ENCODE measurements at regions not wholly inside any gene's neighbourhood (a gene's known extent, or its start where the extent isn't known, plus 50 kb on each side); places are given as distances from the start of the nearest gene placed in this dataset.

- CTCF ChIA-PET, result no interaction called here
- BruUV-seq (replicated peaks), result no TSS peak
- peaks cover 2% of the 10 kb centered on the region for H3K9me3 Mint-ChIP-seq (ENCODE audit: low read depth, unreplicated experiment)
- H3K27me3 Mint-ChIP-seq (ENCODE audit: unreplicated experiment), result no peaks in the 10 kb centered on the region
- intact Hi-C loops (cut with micrococcal nuclease; ENCODE audit: unreplicated experiment), result no loop called here
- no peak for DNase-seq
- H3K36me3 Mint-ChIP-seq (ENCODE audit: insufficient read depth, unreplicated experiment), result no peaks in the 10 kb centered on the region
- no peak overlapping the region for H3K27ac Mint-ChIP-seq (ENCODE audit: unreplicated experiment)
- TF ChIP-seq, protein P1, sequence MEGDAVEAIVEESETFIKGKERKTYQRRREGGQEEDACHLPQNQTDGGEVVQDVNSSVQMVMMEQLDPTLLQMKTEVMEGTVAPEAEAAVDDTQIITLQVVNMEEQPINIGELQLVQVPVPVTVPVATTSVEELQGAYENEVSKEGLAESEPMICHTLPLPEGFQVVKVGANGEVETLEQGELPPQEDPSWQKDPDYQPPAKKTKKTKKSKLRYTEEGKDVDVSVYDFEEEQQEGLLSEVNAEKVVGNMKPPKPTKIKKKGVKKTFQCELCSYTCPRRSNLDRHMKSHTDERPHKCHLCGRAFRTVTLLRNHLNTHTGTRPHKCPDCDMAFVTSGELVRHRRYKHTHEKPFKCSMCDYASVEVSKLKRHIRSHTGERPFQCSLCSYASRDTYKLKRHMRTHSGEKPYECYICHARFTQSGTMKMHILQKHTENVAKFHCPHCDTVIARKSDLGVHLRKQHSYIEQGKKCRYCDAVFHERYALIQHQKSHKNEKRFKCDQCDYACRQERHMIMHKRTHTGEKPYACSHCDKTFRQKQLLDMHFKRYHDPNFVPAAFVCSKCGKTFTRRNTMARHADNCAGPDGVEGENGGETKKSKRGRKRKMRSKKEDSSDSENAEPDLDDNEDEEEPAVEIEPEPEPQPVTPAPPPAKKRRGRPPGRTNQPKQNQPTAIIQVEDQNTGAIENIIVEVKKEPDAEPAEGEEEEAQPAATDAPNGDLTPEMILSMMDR (IDR thresholded peaks at IDR 0.05; ENCODE audit: unreplicated experiment), result no peak
- H3K4me1 Mint-ChIP-seq (ENCODE audit: low read depth, unreplicated experiment), result no peaks in the 10 kb centered on the region
- H3K4me3 Mint-ChIP-seq (ENCODE audit: low read depth, unreplicated experiment), result no peak overlapping the region
Measured at GRCh38 chr9:21634951-21635350, 152.8 kb upstream of the IFNE start.

DNA sequence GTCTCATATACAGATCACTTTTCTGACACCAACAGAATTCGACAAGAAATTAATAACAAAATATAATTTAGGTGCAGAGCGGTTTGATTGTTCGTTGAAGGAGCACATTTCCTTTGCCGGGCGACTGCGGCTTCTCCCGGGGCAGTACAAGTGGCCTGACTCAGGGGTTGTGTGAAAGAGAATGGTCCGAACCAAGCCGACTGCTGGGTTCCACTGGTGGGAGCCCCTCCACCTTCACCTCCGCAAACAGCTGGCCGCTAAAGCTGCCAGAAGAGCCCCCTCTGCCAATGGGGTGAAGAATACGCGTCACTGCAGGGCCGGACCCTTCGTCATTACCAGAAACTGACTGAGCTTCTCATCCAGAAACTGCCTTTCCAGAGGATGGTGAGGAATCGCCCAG is 156.0 kb upstream of the IFNE start:
- no peaks in the 10 kb centered on the region for H3K9me3 Mint-ChIP-seq (ENCODE audit: low read depth, unreplicated experiment)
- no peak overlapping the region for H3K27ac Mint-ChIP-seq (ENCODE audit: unreplicated experiment)
- H3K4me1 Mint-ChIP-seq (ENCODE audit: low read depth, unreplicated experiment), result no peaks in the 10 kb centered on the region
- DNase-seq, result no peak
- BruUV-seq (replicated peaks), result no TSS peak
- intact Hi-C loops (cut with micrococcal nuclease; ENCODE audit: unreplicated experiment), result no loop called here
- TF ChIP-seq, protein P1 (IDR thresholded peaks at IDR 0.05; ENCODE audit: unreplicated experiment), result no peak
- CTCF ChIA-PET, result no interaction called here
- no peak overlapping the region for H3K4me3 Mint-ChIP-seq (ENCODE audit: low read depth, unreplicated experiment)
- H3K27me3 Mint-ChIP-seq (ENCODE audit: unreplicated experiment), result no peaks in the 10 kb centered on the region
- H3K36me3 Mint-ChIP-seq (ENCODE audit: insufficient read depth, unreplicated experiment), result no peaks in the 10 kb centered on the region

DNA sequence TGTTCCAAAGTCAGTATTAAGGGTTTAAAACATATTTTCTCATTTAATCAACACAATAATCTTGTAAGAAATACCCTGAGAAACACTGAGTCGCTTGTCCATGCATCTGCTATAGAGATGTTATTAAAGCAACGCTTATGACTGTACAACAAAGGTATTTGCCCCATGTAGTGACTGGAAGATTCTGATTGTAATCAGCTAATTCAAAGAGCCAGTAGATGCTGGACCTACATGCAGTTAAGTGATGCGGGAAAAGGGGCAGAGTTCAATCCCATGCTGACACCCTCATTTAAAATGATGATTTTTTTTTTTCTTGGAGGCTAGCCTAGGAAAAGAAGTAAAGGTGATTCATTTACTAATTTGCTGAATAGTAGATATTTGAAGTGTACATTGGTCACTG is 149.3 kb upstream of the MTAP start:
- CTCF ChIA-PET, result interaction anchor here (0.7 kb wide), 1 partner anchor 265 kb away, joined by 3 read pairs; no protein-coding TSS in a partner anchor
- H3K4me1 Mint-ChIP-seq (ENCODE audit: low read depth, unreplicated experiment), result no peaks in the 10 kb centered on the region
- DNase-seq, result no peak
- no TSS peak for BruUV-seq (replicated peaks)
- no peak overlapping the region for H3K4me3 Mint-ChIP-seq (ENCODE audit: low read depth, unreplicated experiment)
- intact Hi-C loops (cut with micrococcal nuclease; ENCODE audit: unreplicated experiment), result no loop called here
- peaks cover 6% of the 10 kb centered on the region for H3K9me3 Mint-ChIP-seq (ENCODE audit: low read depth, unreplicated experiment)
- no peaks in the 10 kb centered on the region for H3K36me3 Mint-ChIP-seq (ENCODE audit: insufficient read depth, unreplicated experiment)
- H3K27me3 Mint-ChIP-seq (ENCODE audit: unreplicated experiment), result no peaks in the 10 kb centered on the region
- TF ChIP-seq, protein P1 (IDR thresholded peaks at IDR 0.05; ENCODE audit: unreplicated experiment), result no peak
- H3K27ac Mint-ChIP-seq (ENCODE audit: unreplicated experiment), result no peak overlapping the region

- no peaks in the 10 kb centered on the region for H3K4me1 Mint-ChIP-seq (ENCODE audit: low read depth, unreplicated experiment)
- TF ChIP-seq, protein P1 (IDR thresholded peaks at IDR 0.05; ENCODE audit: unreplicated experiment), result no peak
- intact Hi-C loops (cut with micrococcal nuclease; ENCODE audit: unreplicated experiment), result no loop called here
- H3K27ac Mint-ChIP-seq (ENCODE audit: unreplicated experiment), result no peak overlapping the region
- no peak for DNase-seq
- H3K27me3 Mint-ChIP-seq (ENCODE audit: unreplicated experiment), result no peaks in the 10 kb centered on the region
- H3K4me3 Mint-ChIP-seq (ENCODE audit: low read depth, unreplicated experiment), result no peak overlapping the region
- CTCF ChIA-PET, result no interaction called here
- peaks cover 5% of the 10 kb centered on the region for H3K9me3 Mint-ChIP-seq (ENCODE audit: low read depth, unreplicated experiment)
- H3K36me3 Mint-ChIP-seq (ENCODE audit: insufficient read depth, unreplicated experiment), result no peaks in the 10 kb centered on the region
- no TSS peak for BruUV-seq (replicated peaks)
Measured at GRCh38 chr9:21653589-21653988, 148.8 kb upstream of the MTAP start.

Measured in Calu3 (cell line).